HTR-8/SVneo (cell line): ENCODE measurements at regions not wholly inside any gene's neighbourhood (a gene's known extent, or its start where the extent isn't known, plus 50 kb on each side); places are given as distances from the start of the nearest gene placed in this dataset.
"Not testable (repeated sequence)": the region's sequence is repeated elsewhere in the genome, so short reads cannot be mapped to it uniquely, and the experiment has no call there.

Experiments used
- DNase-seq: peaks from one replicate; pipeline ENCODE4 v3.0.0; 2011; ENCODE audit warnings: low spot score, mixed read lengths; ENCODE audit not compliant: insufficient read length
- FAIRE-seq: peaks from 2 replicates; lab custom pipeline; 2011; peaks lifted over from hg19 to GRCh38; lab: Jason Lieb, UNC

- DNase-seq = no peak
- no peak for FAIRE-seq
Measured at GRCh38 chr10:4170633-4171314, 385.8 kb upstream of the KLF6 start.

GRCh38 chr10:4170181-4170580, 385.2 kb upstream of the KLF6 start:
- FAIRE-seq = no peak

GRCh38 chr10:4169448-4169847, 384.4 kb upstream of the KLF6 start:
- FAIRE-seq = no peak
- no peak for DNase-seq

More at GRCh38 chr10:4170181-4170580, 385.2 kb upstream of the KLF6 start:
- DNase-seq = no peak

DNA sequence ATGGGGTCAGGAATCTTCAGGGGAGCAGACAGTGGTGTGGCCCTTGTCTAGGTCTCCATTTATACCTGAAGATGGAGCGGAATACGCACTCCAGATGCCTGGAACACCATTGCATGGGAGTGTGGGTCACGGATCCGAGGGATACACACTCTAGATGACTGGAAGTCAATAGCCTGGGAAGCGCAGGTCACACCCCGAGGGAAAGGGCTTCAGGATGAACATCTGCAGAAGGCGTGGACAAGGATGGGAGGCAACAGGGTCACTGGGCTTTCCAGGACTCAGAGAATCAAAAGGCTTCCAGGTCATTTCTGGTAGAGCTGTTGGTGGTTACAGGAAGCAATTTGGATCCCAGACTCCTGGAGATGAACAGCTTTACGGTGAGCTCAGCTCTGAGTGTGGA, 382.2 kb upstream of the KLF6 start:
- no peak for DNase-seq

DNA sequence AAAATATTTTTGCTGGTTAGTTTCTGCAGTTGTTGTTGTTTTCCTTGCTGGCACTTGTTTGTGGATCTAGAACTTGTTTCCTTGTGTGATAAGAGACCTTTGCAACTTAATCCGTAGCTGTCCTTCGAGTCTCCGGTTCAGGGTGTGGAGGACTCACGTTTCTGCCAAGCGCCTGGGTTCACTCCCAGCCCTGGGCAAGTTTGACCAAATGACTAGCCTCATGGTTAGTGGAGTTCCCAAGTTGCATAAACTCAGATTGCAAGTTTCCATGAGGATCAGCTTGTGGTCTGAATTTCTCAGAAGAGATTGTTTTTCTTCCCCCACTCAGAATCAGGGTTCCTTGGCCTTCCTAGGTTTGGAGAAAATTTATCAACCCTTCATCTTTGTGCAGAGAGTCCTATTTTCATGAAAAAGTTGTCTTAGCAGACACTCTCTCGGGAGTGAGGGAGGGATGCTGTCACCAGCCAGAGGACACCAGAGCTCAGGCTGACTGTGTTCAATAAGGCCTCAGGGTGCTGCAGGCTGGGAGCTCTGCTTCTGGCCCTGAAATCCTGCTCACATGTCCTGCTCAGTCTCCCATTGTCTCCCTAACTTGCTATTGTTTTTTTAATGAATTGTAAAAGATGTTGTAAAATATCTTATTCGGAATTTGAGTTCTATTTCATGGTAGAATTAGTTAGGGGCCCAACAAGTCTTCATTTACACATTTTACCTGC, 377.7 kb upstream of the KLF6 start:
- FAIRE-seq = no peak
- no peak for DNase-seq

More for the DNA sequence above, 382.2 kb upstream of the KLF6 start:
- FAIRE-seq = no peak

- FAIRE-seq (no peak), DNase-seq (no peak)
Measured at GRCh38 chr10:4159173-4159572, 374.2 kb upstream of the KLF6 start.

GRCh38 chr10:4154191-4154715, 369.2 kb upstream of the KLF6 start:
- DNase-seq = no peak
- FAIRE-seq = no peak

GRCh38 chr10:4151466-4151865, 366.5 kb upstream of the KLF6 start:
- DNase-seq (no peak), FAIRE-seq (no peak)

DNA sequence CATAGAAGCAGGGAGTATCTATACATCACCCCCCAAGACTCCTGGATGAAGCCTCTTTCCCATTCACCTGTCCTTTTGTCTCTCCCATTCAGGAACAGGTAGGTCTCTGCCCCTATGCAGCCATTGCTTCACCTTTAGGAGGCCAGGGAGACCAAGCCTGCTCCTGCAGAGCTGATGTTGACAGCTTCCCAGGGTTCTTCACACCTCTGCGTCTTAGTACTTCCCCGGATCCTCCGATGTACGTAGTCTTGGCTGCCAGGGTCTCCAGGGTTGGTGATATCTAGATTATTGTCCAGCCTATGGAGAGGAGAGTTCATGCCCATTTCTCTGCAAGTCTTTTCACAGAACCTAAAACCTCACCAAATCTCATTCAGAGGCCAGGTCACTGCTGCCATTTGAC, 365.7 kb upstream of the KLF6 start:
- no peak for FAIRE-seq
- DNase-seq = no peak

GRCh38 chr10:4149460-4149859, 364.5 kb upstream of the KLF6 start:
- DNase-seq, FAIRE-seq: not testable (repeated sequence)

- DNase-seq (no peak), FAIRE-seq (no peak)
Measured at GRCh38 chr10:4147245-4147644, 362.2 kb upstream of the KLF6 start.

- DNase-seq (no peak), FAIRE-seq (no peak)
Measured at GRCh38 chr10:4144817-4145216, 359.8 kb upstream of the KLF6 start.

DNA sequence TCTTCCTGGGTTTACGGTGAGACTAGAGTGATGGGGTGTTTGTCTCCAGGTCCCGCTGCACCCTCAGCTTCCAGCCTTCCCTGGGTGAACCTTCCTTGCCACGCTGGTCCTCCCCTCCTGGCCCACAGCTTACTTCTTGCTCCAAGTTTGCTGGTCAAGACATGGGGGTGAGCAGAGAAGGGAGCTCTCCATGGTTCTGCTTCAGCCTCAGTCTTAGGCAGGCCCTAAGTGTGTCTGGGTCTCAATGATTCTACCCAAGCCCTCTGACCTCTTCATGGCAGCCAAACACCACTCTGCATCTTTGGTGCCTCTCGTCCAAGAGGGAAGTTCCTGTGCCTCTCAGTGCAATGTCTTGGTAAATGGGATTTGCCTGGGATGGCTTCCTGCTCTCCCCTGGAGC, 356.5 kb upstream of the KLF6 start:
- FAIRE-seq (no peak), DNase-seq (no peak)

DNA sequence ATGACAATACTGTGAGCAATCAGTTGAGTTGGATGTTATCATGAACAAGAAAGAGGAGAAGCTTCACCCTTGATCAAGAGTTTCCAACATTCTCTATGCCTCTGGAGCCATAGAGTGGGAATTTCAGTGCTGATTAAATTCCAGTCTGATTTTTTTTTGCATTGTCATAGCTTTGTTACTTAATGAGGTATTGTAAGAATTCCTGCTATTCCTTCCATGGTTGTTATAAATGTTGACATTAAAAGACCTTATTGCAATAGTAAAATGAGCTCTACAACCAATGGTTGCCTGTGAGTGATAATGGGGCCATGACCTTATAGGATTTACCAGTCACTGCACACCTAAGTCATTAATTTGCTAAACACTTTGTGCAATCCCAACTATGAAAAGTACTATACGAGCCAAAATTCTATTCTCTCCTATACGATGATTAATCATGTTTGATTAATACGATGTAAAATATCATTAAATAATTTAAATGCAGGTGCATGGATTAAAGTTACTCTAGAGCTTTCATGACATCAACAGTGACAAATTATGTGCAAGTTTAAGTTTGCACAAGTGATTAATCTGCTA, 353.2 kb upstream of the KLF6 start:
- DNase-seq (no peak), FAIRE-seq (no peak)

GRCh38 chr10:4137299-4137698, 352.3 kb upstream of the KLF6 start:
- no peak for FAIRE-seq
- no peak for DNase-seq

- FAIRE-seq = no peak
- DNase-seq = no peak
Measured at GRCh38 chr10:4136121-4136520, 351.1 kb upstream of the KLF6 start.

DNA sequence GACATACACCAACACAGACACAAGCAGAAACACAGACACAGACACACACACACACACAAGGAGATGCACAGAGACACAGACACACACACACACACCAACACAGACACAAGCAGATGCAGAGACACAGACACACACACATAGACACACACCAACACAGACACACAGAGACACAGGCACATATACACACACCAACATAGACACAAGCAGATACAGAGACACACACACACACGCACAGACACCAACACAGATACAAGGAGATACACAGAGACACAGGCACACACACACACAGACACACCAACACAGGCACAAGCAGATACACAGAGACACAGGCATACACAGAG, 347.2 kb upstream of the KLF6 start:
- DNase-seq = no peak
- peak; percentile 76 for FAIRE-seq

DNA sequence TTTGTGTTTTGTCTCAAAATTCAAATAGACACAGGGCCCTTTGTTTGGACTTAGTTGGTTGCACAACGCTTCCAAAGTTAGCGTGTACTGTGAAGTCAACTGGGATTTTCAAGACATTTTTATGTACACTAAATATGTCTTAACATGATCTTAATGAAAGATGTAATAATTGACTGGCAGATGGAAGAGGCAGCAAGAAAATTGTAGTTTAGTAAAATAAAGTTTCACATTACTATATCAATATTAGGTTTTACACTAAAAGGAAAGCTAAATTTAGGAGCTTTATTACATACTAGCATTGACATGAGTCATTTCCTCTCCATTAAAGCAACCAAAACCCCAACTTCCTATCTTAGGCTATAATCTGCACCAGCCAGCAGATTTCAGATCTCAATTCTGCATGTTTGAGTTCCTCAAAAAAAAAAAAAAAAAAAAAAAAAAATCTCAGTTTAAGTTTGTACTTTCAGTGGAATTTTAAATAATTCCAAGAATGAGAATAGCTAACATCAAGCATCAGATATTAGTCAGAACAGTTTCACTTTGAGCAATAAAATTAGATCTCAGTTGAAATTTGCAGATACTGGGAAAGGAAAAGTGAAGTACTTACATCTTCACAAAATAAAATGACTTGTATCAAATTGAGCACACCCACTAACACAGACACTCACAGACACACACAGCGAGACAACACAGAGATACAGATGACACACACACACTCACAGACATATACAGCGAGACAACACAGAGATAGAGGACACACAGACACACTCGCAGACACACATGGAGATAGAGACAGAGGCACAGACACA, 346.6 kb upstream of the KLF6 start:
- no peak for FAIRE-seq

DNA sequence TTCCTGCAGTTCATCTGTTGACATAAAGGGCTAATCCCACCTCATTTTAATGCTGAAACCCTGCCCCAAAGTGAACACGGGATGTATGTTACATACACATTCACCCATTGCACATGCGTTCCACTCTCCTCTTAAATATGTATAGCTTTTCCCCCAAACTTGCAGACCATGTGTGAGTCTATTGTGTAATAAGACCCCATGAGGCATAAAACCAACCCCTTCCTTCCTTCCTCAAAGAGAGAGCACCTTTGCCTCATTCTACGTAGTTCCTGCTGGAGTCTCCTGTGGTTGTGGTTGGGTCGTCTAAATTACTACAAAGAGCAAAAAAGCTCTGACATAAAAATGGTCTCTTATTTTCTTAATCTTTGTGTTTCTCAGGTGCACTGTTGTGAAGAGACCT, 345.7 kb upstream of the KLF6 start:
- DNase-seq (no peak), FAIRE-seq (no peak)

More for the DNA sequence above, 346.6 kb upstream of the KLF6 start:
- DNase-seq = peak; percentile 32

DNA sequence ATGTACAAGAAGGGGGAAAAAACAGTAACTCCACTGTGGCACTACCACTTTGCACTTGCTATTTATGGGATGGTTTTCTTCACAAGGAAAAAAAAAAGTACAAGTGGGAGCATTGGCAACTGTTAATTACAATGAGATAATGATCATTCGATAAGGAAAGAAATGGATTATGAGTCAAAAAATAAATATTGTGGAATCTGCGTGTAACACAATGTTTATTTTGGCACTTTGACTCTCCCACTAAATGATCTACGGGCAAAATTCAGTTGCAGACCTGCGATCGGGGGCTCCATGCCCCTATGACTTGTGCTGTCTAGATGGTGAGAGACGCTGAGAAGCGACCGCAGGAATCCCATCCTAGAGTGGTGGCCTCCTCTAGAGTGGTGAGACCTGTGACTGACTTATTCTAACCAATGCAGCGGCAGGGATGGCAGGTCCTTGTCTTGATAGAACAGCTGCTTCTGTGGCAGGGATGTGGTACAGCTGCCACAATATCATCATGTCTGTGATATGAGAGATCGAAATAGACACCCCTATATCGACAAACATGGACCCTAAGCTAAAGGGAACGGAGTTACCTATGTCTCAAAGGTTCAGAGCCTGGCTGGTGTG, 345.0 kb upstream of the KLF6 start:
- FAIRE-seq = no peak
- no peak for DNase-seq
